Osteoblast (primary cell): ENCODE measurements at regions not wholly inside any gene's neighbourhood (a gene's known extent, or its start where the extent isn't known, plus 50 kb on each side); places are given as distances from the start of the nearest gene placed in this dataset.

ENCODE experiments used
- DNase-seq: peaks from one replicate; pipeline ENCODE4 v3.0.0; 2011; ENCODE audit warnings: low spot score, mixed read lengths; ENCODE audit not compliant: insufficient read length; ENCODE audit errors: missing footprints
- H2AFZ ChIP-seq: 2 replicates; pipeline ENCODE4 v1.6.0; 2011; ENCODE audit warnings: mild to moderate bottlenecking, low read length
- H3K27ac ChIP-seq: 2 replicates; pipeline ENCODE4 v1.5.1; 2011; ENCODE audit warnings: mild to moderate bottlenecking, low read depth, low read length, moderate library complexity
- H3K27me3 ChIP-seq: 2 replicates; pipeline ENCODE4 v1.6.0; 2012; ENCODE audit warnings: mild to moderate bottlenecking, control low read depth, inconsistent platforms, low read length, moderate library complexity; ENCODE audit not compliant: insufficient read depth
- H3K36me3 ChIP-seq: 2 replicates; pipeline ENCODE4 v1.5.1; 2011; ENCODE audit warnings: mild to moderate bottlenecking, low read length, control low read depth, moderate library complexity; ENCODE audit not compliant: insufficient read depth
- H3K4me1 ChIP-seq: 2 replicates; pipeline ENCODE4 v1.5.1; 2011; ENCODE audit warnings: mild to moderate bottlenecking, low read length, control low read depth, moderate library complexity; ENCODE audit not compliant: insufficient read depth
- H3K4me2 ChIP-seq: 2 replicates; pipeline ENCODE4 v1.6.0; 2011; ENCODE audit warnings: mild to moderate bottlenecking, low read length; ENCODE audit not compliant: insufficient read depth
- H3K4me3 ChIP-seq: fragments of 200-600 bp; sonication (generic); 3 replicates; pipeline ENCODE4 v1.5.1; 2012; ENCODE audit warnings: mild to moderate bottlenecking, low read length, inconsistent platforms; ENCODE audit not compliant: insufficient read depth
- H3K79me2 ChIP-seq: 2 replicates; pipeline ENCODE4 v1.6.0; 2012; ENCODE audit warnings: mild to moderate bottlenecking, low read length, control low read depth, inconsistent platforms; ENCODE audit not compliant: insufficient read depth
- H3K9me3 ChIP-seq: 2 replicates; pipeline ENCODE4 v1.5.1; 2011; ENCODE audit warnings: low read depth, low read length, control low read depth
- H4K20me1 ChIP-seq: 2 replicates; pipeline ENCODE4 v1.6.0; 2012; ENCODE audit warnings: mild to moderate bottlenecking, low read length, control low read depth; ENCODE audit not compliant: insufficient read depth
- CTCF ChIP-seq: IDR thresholded peaks from 2 replicates; pipeline ENCODE4 v1.5.1; 2011; ENCODE audit warnings: mild to moderate bottlenecking, low read depth, low read length, moderate library complexity; ENCODE audit errors: extremely low read depth

GRCh38 chr22:48556222-48556621 lies 1271.5 kb downstream of the BRD1 start:
- Histone ChIP-seq H3K4me1 (no peaks in the 10 kb centered on the region), H3K9me3 (no peaks in the 10 kb centered on the region), H2AFZ (no peak overlapping the region), H3K79me2 (no peaks in the 10 kb centered on the region), H3K27me3 (no peaks in the 10 kb centered on the region), H3K4me2 (no peak overlapping the region), H3K27ac (no peak overlapping the region), H3K4me3 (no peak overlapping the region), H3K36me3 (no peaks in the 10 kb centered on the region), H4K20me1 (no peaks in the 10 kb centered on the region)
- no peak for DNase-seq
- TF ChIP-seq CTCF = no peak

- Histone ChIP-seq H3K4me2 (no peak overlapping the region), H3K36me3 (no peaks in the 10 kb centered on the region), H3K27ac (no peak overlapping the region), H3K4me3 (no peak overlapping the region), H2AFZ (no peak overlapping the region), H3K27me3 (no peaks in the 10 kb centered on the region), H3K79me2 (no peaks in the 10 kb centered on the region), H3K9me3 (no peaks in the 10 kb centered on the region), H4K20me1 (no peaks in the 10 kb centered on the region), H3K4me1 (no peaks in the 10 kb centered on the region)
- DNase-seq = no peak
- TF ChIP-seq CTCF = no peak
Observed at GRCh38 chr22:48555606-48556005, 1272.1 kb downstream of the BRD1 start.

GRCh38 chr22:48554893-48555572 lies 1272.6 kb downstream of the BRD1 start:
- Histone ChIP-seq H3K4me2 (no peak overlapping the region), H3K79me2 (no peaks in the 10 kb centered on the region), H3K9me3 (no peaks in the 10 kb centered on the region), H4K20me1 (no peaks in the 10 kb centered on the region), H3K27me3 (no peaks in the 10 kb centered on the region), H3K27ac (no peak overlapping the region), H2AFZ (no peak overlapping the region), H3K4me1 (no peaks in the 10 kb centered on the region), H3K4me3 (no peak overlapping the region), H3K36me3 (no peaks in the 10 kb centered on the region)
- no peak for TF ChIP-seq CTCF
- no peak for DNase-seq

GRCh38 chr22:48553694-48554308 lies 1273.9 kb downstream of the BRD1 start:
- H3K79me2 ChIP-seq = no peaks in the 10 kb centered on the region
- no peak for TF ChIP-seq CTCF
- no peaks in the 10 kb centered on the region for H3K27me3 ChIP-seq
- H3K4me3 ChIP-seq = no peak overlapping the region
- H3K36me3 ChIP-seq = no peaks in the 10 kb centered on the region
- no peak overlapping the region for H3K27ac ChIP-seq
- no peaks in the 10 kb centered on the region for H3K4me1 ChIP-seq
- H3K4me2 ChIP-seq = no peak overlapping the region
- no peak overlapping the region for H2AFZ ChIP-seq
- H3K9me3 ChIP-seq = no peaks in the 10 kb centered on the region
- no peak for DNase-seq
- no peaks in the 10 kb centered on the region for H4K20me1 ChIP-seq
